Muscle layer of duodenum (tissue), 2 donors: ENCODE measurements at regions not wholly inside any gene's neighbourhood (a gene's known extent, or its start where the extent isn't known, plus 50 kb on each side); places are given as distances from the start of the nearest gene placed in this dataset.

Experiments used
- H3K27ac ChIP-seq: one replicate; pipeline ENCODE4 v1.7.0; 2013; ENCODE audit warnings: mild to moderate bottlenecking, low read length
- H3K27me3 ChIP-seq: one replicate; pipeline ENCODE4 v1.7.0; 2013; ENCODE audit warnings: low read depth, mild to moderate bottlenecking, control low read depth, low read length
- H3K36me3 ChIP-seq, 2 donors: one replicate each; pipeline ENCODE4 v1.7.0; 2013; ENCODE audit warnings: low read length in 2 of 2, control low read depth in 1 of 2, mild to moderate bottlenecking in 1 of 2; ENCODE audit not compliant: insufficient read depth in 2 of 2, control insufficient read depth in 1 of 2
- H3K4me1 ChIP-seq, 2 donors: one replicate each; pipeline ENCODE4 v1.7.0; 2013; ENCODE audit warnings: low read length in 2 of 2, mild to moderate bottlenecking in 2 of 2, control low read depth in 1 of 2, moderate library complexity in 1 of 2; ENCODE audit not compliant: insufficient read depth in 2 of 2, control insufficient read depth in 1 of 2
- H3K4me3 ChIP-seq, 2 donors: one replicate each; pipeline ENCODE4 v1.7.0; 2013; ENCODE audit warnings: low read length in 2 of 2, low read depth in 1 of 2, mild to moderate bottlenecking in 1 of 2
- H3K9me3 ChIP-seq, 2 donors: one replicate each; pipeline ENCODE4 v1.7.0; 2013; ENCODE audit warnings: low read length in 2 of 2, control low read depth in 1 of 2, mild to moderate bottlenecking in 1 of 2; ENCODE audit not compliant: control insufficient read depth in 1 of 2
- donor health status: healthy.

DNA sequence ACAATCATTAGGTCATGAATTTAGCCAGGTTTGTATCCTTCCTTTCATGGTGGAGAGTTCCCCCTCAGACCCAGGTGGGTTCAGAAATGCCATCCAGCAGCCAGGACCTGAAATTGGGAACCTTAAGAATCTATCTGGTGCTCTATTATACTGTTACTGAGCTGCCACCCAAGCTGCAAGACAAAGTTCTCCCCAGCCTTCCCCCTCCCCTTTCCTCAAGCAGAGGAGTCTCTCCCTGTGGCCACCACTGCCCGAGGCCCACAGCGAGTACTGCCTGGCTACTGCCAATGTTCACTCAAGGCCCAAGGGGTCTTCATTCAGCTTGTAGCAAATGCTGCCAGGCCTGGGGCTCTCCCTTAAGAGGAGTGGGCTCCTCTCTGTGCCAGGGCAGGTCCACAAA is 133.8 kb downstream of the TMEM38B start:
- Histone ChIP-seq H3K27ac (no peak overlapping the region), H3K4me3 (no peak overlapping the region), H3K27me3 (no peaks in the 10 kb centered on the region), H3K9me3 (peaks cover 0 to 11% of the 10 kb centered on the region in 2 donors), H3K36me3 (no peaks in the 10 kb centered on the region), H3K4me1 (no peaks in the 10 kb centered on the region)

DNA sequence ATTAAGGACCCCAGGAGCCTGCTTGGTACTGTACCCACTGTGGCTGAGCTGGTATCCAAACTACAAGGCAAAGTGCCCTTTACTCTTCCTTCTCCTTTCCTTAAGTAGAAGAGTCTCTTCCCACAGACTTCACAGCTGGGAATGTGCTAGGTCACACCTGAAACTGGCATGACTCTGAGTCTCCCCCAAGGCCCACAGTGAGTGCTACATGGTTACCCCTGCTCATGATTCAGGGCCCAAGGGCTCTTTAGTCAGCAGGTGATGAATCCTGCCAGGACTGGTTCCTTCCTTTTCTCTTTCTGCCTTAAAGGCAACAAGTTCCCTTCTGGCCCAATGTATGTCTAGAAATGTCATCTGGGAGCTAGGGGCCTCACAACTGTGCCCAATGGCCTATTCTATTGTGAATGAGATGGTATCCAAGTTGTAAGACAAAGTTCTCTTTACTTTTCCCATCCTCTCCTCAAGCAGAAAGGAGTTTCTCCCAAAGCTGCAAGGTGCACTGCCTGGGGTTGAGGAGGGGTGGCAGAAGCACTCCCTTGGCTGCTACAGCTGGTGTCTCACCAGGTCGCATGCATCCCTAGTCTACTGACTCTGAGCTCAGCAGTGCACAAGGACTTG is 134.4 kb downstream of the TMEM38B start:
- no peaks in the 10 kb centered on the region for H3K27me3 ChIP-seq
- no peak overlapping the region for H3K4me3 ChIP-seq
- H3K36me3 ChIP-seq = no peaks in the 10 kb centered on the region
- H3K4me1 ChIP-seq = no peaks in the 10 kb centered on the region
- no peak overlapping the region for H3K27ac ChIP-seq
- H3K9me3 ChIP-seq = peaks cover 0 to 8% of the 10 kb centered on the region in 2 donors

DNA sequence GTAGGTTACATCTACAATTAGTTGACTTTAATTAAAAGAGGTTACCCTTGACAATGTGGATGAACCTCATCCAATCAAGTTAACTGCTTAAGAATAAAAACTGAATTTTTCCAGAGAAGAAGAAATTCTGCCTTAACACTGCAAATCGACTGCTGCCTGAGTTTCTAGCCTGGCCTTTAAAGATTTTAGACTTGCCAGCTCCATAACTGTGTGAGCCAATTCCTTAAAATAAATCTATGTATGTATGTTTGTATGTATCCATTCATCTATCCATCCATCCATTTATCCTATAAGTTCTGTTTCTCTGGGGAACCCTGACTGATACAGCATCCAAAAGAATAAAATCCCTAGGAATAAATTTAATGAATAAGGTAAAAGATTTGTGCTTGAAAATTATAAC is 136.1 kb downstream of the TMEM38B start:
- Histone ChIP-seq H3K27me3 (no peaks in the 10 kb centered on the region), H3K27ac (no peak overlapping the region), H3K4me3 (no peak overlapping the region), H3K36me3 (no peaks in the 10 kb centered on the region), H3K4me1 (no peaks in the 10 kb centered on the region), H3K9me3 (peaks cover 0 to under 1% of the 10 kb centered on the region in 2 donors)

DNA sequence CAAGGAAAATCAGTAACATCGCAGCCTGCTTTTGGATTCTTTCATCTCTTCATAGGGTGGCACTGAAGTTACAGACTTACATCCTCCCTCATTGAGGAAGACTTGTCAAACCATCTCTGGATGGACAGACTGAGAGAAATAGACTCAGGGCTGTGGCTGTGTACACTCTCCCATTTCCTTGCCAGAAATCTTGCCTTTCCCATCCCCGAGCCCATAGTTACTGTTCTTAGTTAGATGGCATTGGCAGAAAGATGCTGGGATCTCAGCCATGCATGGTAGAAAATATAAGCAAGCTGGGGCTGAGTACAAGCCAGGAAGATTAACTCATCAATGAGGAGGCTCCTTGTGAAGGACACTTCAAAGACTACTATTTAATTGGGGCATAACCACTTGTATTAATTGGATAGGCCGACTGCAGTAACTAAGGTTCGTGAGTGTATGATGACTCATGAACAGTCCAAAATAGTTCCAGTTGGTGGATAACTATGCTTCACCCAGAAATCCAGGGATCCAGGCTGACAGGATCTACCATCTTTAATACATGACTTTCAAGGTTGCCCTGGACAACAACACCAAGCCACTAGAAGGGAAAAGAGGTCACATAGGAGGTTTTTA is 137.9 kb downstream of the TMEM38B start:
- Histone ChIP-seq H3K9me3 (no peaks in the 10 kb centered on the region), H3K27me3 (no peaks in the 10 kb centered on the region), H3K36me3 (no peaks in the 10 kb centered on the region), H3K4me1 (no peaks in the 10 kb centered on the region), H3K27ac (no peak overlapping the region), H3K4me3 (no peak overlapping the region)

DNA sequence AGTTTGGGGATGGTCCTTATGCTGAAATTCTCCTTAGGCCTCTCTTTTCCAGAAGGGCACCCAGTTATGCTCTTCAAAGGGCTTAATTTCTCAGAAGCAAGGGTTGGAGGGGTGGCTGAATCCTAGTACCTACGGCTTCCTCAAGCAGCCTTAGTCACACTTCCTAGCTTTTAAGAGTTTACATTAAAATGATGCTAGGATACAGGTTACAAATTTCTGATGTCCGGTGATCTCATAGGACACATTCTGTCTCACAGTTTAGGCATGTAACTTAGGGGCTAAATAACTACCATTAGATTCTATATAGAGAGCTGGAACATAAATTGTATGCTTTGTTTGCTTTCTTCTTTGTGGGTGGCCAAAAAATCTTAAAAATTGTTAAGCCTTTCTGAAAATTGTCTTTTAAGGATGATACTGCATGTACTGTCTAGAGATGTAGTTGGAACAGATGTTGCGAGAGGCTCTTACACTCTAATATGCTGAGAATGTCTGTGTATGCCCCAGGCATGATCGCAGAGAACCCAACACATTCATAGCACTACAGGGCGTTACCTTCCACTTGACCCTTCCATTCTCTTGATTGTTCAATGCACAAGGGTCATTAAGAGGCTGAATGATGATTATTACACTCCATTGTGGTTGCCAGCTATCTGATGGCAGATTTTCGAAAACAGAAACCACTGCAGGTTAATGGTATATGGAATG is 139.1 kb downstream of the TMEM38B start:
- Histone ChIP-seq H3K36me3 (no peaks in the 10 kb centered on the region), H3K27ac (no peak overlapping the region), H3K4me1 (no peaks in the 10 kb centered on the region), H3K9me3 (no peaks in the 10 kb centered on the region), H3K4me3 (no peak overlapping the region), H3K27me3 (no peaks in the 10 kb centered on the region)

DNA sequence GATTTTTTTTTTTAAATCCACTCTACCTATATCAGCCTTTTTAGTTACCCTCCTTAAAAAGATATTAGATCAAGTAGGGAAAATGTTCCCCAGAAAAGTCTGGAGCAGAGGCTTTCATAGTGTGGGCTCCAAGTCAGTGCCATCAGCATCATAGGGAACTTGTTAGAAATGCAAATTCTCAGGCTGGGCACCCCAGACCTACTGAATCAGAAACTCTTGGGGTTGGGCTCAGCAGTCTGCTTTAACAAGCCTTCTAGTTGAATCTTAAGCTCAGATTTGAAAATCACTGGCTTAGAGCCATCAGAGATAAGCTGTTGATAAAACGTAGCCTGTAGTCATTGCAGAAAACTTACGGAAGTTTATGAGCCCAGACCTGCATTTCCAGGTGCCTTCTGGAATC is 140.1 kb downstream of the TMEM38B start:
- H3K4me3 ChIP-seq = no peak overlapping the region
- H3K27ac ChIP-seq = no peak overlapping the region
- no peaks in the 10 kb centered on the region for H3K4me1 ChIP-seq
- H3K9me3 ChIP-seq = no peaks in the 10 kb centered on the region
- H3K27me3 ChIP-seq = no peaks in the 10 kb centered on the region
- H3K36me3 ChIP-seq = no peaks in the 10 kb centered on the region

DNA sequence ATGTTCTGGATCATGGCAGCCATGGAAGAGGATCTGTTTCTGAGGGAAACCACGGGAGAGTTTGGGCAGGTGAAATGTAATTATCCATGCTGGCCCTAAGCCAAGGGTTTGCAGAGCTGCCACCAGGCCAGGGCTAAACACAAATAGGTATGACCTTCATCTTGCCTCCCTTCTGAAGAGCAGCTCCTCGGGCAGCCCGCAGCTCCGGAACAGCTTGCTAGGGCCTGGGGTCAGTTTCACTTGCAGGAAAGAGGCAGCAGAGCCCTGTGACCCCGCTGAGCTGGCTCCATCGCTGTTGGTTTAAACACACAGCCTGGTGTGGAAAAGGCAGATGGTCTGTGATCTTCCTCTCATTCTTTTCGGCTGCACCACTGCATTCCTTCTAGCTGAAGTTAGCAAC is 141.4 kb downstream of the TMEM38B start:
- H3K36me3 ChIP-seq = no peaks in the 10 kb centered on the region
- no peaks in the 10 kb centered on the region for H3K9me3 ChIP-seq
- no peaks in the 10 kb centered on the region for H3K27me3 ChIP-seq
- no peaks in the 10 kb centered on the region for H3K4me1 ChIP-seq
- no peak overlapping the region for H3K27ac ChIP-seq
- no peak overlapping the region for H3K4me3 ChIP-seq

DNA sequence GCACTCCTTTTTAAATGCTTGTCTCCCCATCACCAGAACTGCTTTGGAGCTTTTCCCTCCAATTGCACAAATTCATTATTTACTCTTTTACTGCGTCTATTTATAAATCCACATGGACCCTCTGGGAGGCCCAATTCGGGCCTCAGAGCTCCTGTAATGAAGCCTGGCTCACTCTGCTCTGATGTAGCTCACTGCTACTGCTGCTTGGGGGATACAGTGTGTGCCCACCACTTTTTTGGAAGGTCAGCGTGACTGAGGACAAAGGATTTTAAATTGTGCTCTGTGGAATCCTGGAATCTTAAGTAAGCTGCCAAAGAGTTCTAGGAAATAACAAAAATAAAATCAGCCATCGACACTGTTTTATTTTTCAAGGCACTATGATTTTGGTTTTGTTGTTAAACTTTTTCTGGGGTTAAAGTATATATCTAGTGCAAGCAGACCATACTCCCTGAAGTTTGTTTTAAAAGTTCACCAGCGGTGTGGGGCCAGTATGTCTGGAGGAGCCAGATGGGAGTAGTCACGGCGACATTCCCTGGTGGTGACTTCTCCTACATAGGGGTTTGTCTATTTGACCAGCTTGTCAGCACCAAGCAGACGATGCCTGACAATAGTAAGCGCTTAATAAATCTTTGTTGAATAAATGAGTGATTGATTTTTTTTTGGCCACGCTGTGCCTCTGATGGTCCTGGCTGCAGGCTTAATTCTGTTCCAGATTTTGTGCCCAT is 142.8 kb downstream of the TMEM38B start:
- Histone ChIP-seq H3K36me3 (no peaks in the 10 kb centered on the region), H3K4me1 (no peaks in the 10 kb centered on the region)

DNA sequence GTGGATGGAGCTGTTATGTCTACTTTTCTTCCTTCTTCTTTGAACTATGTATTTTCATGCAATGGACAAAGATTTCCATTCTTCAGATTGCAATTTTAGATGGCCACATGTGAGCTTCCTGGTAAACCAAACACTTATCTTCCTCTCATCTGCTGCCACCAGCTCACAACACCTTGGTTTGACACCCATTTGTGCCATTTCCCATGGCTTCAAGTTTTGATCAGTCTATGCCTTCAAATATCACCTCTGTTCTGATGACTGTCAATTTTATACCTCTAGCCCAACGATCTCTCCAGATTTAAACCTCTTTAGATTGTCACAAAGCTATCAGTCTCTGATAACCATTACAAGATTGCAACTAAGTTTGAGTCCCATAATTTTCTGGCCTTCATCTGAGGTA is 147.2 kb downstream of the TMEM38B start:
- H3K27ac ChIP-seq = no peak overlapping the region
- H3K4me3 ChIP-seq = no peak overlapping the region
- no peaks in the 10 kb centered on the region for H3K27me3 ChIP-seq
- H3K9me3 ChIP-seq = no peaks in the 10 kb centered on the region
- H3K36me3 ChIP-seq = no peaks in the 10 kb centered on the region
- H3K4me1 ChIP-seq = no peaks in the 10 kb centered on the region

More for the DNA sequence above, 142.8 kb downstream of the TMEM38B start:
- Histone ChIP-seq H3K4me3 (no peak overlapping the region), H3K27ac (no peak overlapping the region), H3K9me3 (no peaks in the 10 kb centered on the region), H3K27me3 (no peaks in the 10 kb centered on the region)

DNA sequence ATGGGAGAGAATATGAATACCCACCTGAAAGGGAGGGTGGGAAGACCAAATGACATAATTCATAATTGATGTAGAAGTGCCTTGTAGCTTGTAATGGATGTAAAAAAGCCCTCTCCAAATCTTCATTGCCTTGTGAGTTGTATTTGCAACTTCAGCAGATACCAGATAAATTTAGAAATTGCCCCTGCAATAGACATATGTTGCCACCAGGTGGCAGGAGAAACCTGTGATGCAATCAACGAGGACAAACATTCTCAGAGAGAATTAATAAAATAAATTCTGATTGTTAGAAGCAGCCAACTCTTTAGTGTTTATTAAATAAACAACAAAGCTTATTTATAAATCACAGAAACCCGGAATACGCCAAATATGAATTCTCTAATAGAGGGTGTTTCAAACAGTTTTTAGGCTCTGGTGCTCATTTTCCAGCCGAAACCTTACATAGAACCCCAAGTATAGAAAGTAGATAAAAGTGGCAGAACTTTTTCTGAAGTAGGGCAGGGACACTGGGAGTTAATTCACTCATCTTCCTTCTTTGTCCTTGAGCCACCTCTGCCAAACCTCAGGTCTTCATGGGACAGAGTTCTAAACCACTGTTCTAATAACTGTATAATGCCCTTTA is 147.8 kb downstream of the TMEM38B start:
- H3K27ac ChIP-seq = no peak overlapping the region
- no peaks in the 10 kb centered on the region for H3K9me3 ChIP-seq
- no peaks in the 10 kb centered on the region for H3K4me1 ChIP-seq
- no peak overlapping the region for H3K4me3 ChIP-seq
- no peaks in the 10 kb centered on the region for H3K27me3 ChIP-seq
- no peaks in the 10 kb centered on the region for H3K36me3 ChIP-seq

DNA sequence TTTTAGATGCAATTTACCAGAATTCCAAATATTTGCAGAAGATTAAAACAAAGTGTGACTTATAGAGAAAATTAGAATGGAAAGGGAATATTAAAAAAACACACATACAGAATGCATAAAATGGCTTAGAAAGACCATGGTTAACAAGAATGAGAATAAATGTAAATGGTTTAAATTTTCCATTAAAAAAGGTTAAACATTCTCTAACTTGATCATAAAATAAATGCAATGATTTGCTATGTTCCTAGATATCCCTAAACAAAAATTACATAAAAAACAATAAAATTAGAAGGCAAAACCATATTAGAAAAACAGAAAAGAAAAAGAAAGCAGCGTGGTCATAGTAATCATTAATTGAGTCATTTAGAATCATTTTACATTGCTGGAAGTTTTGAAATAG is 152.5 kb downstream of the TMEM38B start:
- Histone ChIP-seq H3K4me3 (no peak overlapping the region), H3K4me1 (no peaks in the 10 kb centered on the region), H3K27me3 (no peaks in the 10 kb centered on the region), H3K27ac (no peak overlapping the region), H3K9me3 (no peaks in the 10 kb centered on the region), H3K36me3 (no peaks in the 10 kb centered on the region)
